ENCODE measurements at regions not wholly inside any gene's neighbourhood (a gene's known extent, or its start where the extent isn't known, plus 50 kb on each side); places are given as distances from the start of the nearest gene placed in this dataset.

- TF ChIP-seq, protein P1, sequence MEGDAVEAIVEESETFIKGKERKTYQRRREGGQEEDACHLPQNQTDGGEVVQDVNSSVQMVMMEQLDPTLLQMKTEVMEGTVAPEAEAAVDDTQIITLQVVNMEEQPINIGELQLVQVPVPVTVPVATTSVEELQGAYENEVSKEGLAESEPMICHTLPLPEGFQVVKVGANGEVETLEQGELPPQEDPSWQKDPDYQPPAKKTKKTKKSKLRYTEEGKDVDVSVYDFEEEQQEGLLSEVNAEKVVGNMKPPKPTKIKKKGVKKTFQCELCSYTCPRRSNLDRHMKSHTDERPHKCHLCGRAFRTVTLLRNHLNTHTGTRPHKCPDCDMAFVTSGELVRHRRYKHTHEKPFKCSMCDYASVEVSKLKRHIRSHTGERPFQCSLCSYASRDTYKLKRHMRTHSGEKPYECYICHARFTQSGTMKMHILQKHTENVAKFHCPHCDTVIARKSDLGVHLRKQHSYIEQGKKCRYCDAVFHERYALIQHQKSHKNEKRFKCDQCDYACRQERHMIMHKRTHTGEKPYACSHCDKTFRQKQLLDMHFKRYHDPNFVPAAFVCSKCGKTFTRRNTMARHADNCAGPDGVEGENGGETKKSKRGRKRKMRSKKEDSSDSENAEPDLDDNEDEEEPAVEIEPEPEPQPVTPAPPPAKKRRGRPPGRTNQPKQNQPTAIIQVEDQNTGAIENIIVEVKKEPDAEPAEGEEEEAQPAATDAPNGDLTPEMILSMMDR (IDR thresholded peaks at IDR 0.05; ENCODE audit: insufficient read depth, low read depth, low read length), result no peak
- no peak overlapping the region for H3K4me3 ChIP-seq (ENCODE audit: low read depth, low read length)
- peak; percentile 94 for DNase-seq (ENCODE audit: low read depth)
Measured at GRCh38 chr11:112320668-112321067, 60.0 kb upstream of the PLET1 start.

DNA sequence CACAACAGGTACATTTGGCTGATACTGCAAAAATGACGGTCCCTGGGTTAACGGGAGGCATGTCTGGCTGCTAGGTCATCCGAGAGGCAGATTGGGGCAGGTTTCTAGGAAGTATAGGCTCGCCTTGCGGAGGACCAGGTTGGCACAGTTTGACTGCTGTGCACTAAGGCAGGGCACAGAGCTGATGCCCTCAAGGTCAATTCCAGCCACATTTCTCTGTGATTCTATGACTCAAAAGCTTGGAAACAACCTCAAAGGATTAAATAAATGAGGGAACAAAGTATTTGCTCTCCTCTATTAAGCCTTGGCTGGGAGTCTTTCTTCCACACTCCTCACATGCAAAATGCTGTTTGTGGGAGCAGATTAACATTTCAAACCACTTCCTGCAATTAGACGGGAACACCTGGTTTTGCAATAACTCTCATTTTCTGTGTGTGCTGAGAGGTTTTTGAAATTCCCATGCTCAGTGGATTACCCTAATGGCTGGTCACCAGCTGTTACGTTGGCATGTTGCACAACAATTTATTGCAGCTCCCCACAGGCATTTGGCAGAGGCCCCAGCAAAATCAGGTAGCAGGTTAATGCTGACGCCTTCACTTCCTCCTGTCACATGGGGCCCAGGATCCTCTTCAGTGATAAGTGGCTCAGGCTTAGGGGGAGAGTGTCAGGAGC is 61.0 kb upstream of the PLET1 start:
- TF ChIP-seq, protein P1 (IDR thresholded peaks at IDR 0.05; ENCODE audit: insufficient read depth, low read depth, low read length), result no peak
- no peak overlapping the region for H3K4me3 ChIP-seq (ENCODE audit: low read depth, low read length)
- DNase-seq (ENCODE audit: low read depth), result peak; percentile 99

- peak; percentile 22 for DNase-seq (ENCODE audit: low read depth)
- TF ChIP-seq, protein P1 (IDR thresholded peaks at IDR 0.05; ENCODE audit: insufficient read depth, low read depth, low read length), result no peak
- H3K4me3 ChIP-seq (ENCODE audit: low read depth, low read length), result no peak overlapping the region
Measured at GRCh38 chr11:112322173-112322790, 61.6 kb upstream of the PLET1 start.

GRCh38 chr11:112334381-112334780 is 73.7 kb upstream of the PLET1 start:
- no peak overlapping the region for H3K4me3 ChIP-seq (ENCODE audit: low read depth, low read length)
- TF ChIP-seq, protein P1 (IDR thresholded peaks at IDR 0.05; ENCODE audit: insufficient read depth, low read depth, low read length), result no peak
- no peak for DNase-seq (ENCODE audit: low read depth)

DNA sequence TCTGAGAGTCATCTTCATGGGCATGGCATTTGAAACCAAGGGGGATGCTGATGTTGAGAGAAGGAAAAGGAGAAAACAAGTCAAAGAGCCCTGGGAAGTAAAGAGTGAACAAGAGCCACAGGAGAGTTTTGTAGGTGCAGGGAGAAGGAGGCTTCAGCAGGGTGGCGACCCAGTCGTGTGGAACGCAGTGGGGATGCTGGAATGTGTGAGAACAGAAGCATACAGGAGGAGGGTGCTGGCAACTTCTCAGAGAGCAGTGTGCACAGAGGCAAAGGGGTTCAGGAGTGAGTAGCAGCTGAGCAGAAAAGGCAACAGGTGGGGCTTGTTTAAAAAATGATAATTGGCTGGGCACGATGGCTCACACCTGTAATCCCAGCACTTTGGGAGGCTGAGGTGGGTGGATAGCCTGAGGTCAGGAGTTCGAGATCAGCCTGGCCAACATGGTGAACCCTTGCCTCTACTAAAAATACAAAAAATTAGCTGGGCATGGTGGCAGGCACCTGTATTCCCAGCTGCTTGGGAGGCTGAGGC is 75.8 kb upstream of the PLET1 start:
- H3K4me3 ChIP-seq (ENCODE audit: low read depth, low read length), result no peak overlapping the region
- no peak for DNase-seq (ENCODE audit: low read depth)
- TF ChIP-seq, protein P1 (IDR thresholded peaks at IDR 0.05; ENCODE audit: insufficient read depth, low read depth, low read length), result no peak

- no peak overlapping the region for H3K4me3 ChIP-seq (ENCODE audit: low read depth, low read length)
- TF ChIP-seq, protein P1 (IDR thresholded peaks at IDR 0.05; ENCODE audit: insufficient read depth, low read depth, low read length), result no peak
- no peak for DNase-seq (ENCODE audit: low read depth)
Measured at GRCh38 chr11:112339566-112339965, 78.9 kb upstream of the PLET1 start.
